Lower leg skin (tissue), 3 donors: ENCODE measurements at regions not wholly inside any gene's neighbourhood (a gene's known extent, or its start where the extent isn't known, plus 50 kb on each side); places are given as distances from the start of the nearest gene placed in this dataset.

Source experiments
- CTCF ChIP-seq, 3 donors: fragments of 450-650 bp; IDR thresholded peaks; one replicate each; pipeline ENCODE4 v1.5.1; 2016; ENCODE audit warnings: antibody characterized with exemption in 3 of 3, mild to moderate bottlenecking in 3 of 3, moderate library complexity in 2 of 3
- POLR2A ChIP-seq, 2 donors: fragments of 450-650 bp; IDR thresholded peaks; one replicate each; pipeline ENCODE4 v1.6.1; 2016 to 2017; ENCODE audit warnings: antibody characterized with exemption in 2 of 2, mild to moderate bottlenecking in 1 of 2, moderate library complexity in 1 of 2

GRCh38 chr3:167067787-167068161 is 312.3 kb downstream of the ZBBX start:
- TF ChIP-seq POLR2A (IDR thresholded peaks at IDR 0.05) (no peak), CTCF (IDR thresholded peaks at IDR 0.05) (no peak)
